ENCODE measurements at regions not wholly inside any gene's neighbourhood (a gene's known extent, or its start where the extent isn't known, plus 50 kb on each side); places are given as distances from the start of the nearest gene placed in this dataset.

DNA sequence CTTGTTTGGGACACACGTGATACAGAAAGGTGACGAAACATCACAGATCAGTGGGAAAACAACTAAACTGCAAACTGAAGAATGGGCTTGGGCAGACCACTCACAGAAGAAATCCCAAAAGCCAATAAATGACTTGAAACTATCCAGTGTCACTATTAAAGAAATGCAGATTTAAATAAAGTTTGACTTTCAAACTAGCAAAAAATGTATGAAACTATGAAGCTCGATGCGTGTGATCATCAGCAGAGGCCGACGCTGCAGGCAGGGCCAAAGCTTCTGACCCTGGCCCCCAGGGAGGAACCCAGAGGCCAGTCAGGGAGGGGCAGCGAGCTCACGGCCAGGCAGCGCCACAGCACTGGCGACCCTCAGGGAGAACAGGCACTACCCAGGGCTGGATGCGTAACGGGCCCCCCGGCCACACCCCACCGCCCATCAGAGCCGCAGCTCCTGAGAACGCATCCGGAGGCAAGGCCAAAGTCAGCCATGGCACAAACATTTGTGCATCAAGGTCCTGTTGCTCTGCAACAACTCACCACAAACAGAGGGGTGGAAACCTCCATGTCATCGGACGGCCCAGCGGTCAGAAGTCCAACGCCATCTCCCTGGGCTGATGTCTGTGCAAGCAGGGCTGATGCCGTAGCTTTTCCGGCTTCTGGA, 94.1 kb downstream of the YTHDF1 start:
- TF ChIP-seq CTCF (IDR thresholded peaks at IDR 0.05), result no peak

- no peak for TF ChIP-seq CTCF (IDR thresholded peaks at IDR 0.05)
Measured at GRCh38 chr20:63121246-63121645, 94.7 kb downstream of the YTHDF1 start.

GRCh38 chr20:63120808-63121090, 95.2 kb downstream of the YTHDF1 start:
- TF ChIP-seq CTCF (IDR thresholded peaks at IDR 0.05), result no peak

GRCh38 chr20:63119963-63120807, 95.7 kb downstream of the YTHDF1 start:
- TF ChIP-seq CTCF (IDR thresholded peaks at IDR 0.05), result no peak

GRCh38 chr20:63119121-63119962, 96.6 kb downstream of the YTHDF1 start:
- no peak for TF ChIP-seq CTCF (IDR thresholded peaks at IDR 0.05)

DNA sequence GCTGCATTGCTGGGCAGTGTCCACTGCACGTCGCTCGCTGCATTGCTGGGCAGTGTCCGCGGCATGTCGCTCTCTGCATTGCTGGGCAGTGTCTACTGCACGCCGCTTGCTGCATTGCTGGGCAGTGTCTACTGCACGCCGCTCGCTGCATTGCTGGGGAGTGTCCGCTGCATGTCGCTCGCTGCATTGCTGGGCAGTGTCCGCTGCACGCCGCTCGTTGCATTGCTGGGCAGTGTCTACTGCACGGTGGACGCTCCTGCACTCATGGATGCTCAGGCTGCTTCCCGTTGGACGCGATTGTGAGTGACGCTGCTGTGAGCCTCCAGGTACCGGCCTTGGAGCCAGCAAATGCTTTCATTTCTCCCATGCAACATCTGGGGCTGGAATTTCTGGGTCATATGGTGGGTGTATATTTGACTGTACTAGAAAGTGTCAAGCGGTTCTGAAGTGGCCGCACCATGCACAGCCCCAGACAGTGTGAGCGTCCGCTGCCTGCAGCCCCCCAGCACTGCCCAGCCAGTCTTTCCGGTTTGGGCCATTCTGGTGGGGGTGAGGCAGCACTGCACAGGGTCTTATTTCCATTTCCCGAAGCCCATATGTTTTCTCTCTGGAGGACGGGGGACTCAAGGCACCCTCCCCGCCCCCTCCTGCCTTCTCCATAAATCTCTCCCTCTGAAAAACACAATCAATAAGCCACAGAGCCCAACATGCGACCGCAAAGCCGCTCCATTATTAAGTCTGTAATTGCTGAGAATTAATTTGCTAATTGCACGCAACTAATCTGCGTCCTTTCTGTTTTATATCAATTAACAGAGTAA, 97.4 kb downstream of the YTHDF1 start:
- no peak for TF ChIP-seq CTCF (IDR thresholded peaks at IDR 0.05)
